ENCODE measurements at regions not wholly inside any gene's neighbourhood (a gene's known extent, or its start where the extent isn't known, plus 50 kb on each side); places are given as distances from the start of the nearest gene placed in this dataset.

DNA sequence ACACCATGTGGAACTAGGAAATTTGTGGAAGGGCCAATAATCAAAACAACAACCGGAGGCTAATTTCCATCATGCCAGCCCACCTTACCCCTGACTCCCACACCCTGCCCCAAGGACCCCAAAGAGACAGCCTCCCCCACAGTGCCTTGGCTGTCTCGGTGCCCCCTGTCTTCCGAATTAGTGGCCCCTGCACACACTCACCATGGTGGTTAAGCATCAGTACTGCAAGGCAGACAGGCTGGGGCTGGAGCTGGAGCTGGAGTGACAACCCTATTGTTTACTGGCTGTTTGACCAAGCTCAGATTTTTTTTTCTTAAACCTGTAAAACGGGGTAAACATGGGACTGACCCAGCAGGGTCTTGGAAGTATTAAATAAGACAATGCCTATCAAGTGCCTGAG lies 238.0 kb downstream of the TFAP2C start:
- no TSS peak for BruUV-seq (replicated peaks)
- ATAC-seq (no peak; the same call in 1 of the 2 replicates), DNase-seq (ENCODE audit: low read depth, low spot score) (no peak)
- Histone ChIP-seq H3K4me3 (replicated peaks in 1 of 2; ENCODE audit: low read depth in 1 of 2, low read length in 2 of 2) (no peak overlapping the region), H3K27ac (ENCODE audit: low read depth, low read length) (no peak overlapping the region), H2AFZ (ENCODE audit: low read depth, low read length, poor library complexity, severe bottlenecking) (no peak overlapping the region), H4K20me1 (ENCODE audit: insufficient read depth) (no peaks in the 10 kb centered on the region), H3K9me2 (ENCODE audit: insufficient read depth) (no peaks in the 10 kb centered on the region), H3K4me1 (ENCODE audit: control insufficient read depth in 1 of 2, insufficient read depth in 2 of 2, low read length in 2 of 2) (no peaks in the 10 kb centered on the region), H3K9ac (ENCODE audit: low read length) (no peak overlapping the region), H3K36me3 (ENCODE audit: control insufficient read depth in 1 of 2, insufficient read depth in 2 of 2, low read length in 2 of 2) (no peaks in the 10 kb centered on the region), H3K27me3 (ENCODE audit: insufficient read depth, low read length) (peaks cover 10% of the 10 kb centered on the region), H3K4me2 (ENCODE audit: low read length) (no peak overlapping the region), H3K79me2 (ENCODE audit: insufficient read depth, low read length) (no peaks in the 10 kb centered on the region), H3K9me3 (ENCODE audit: control insufficient read depth in 1 of 2, insufficient read depth in 1 of 2, low read depth in 1 of 2, low read length in 2 of 2) (no peaks in the 10 kb centered on the region)
- CTCF ChIA-PET, result no interaction called here
- intact Hi-C loops (cut with micrococcal nuclease), result no loop called here
- TF ChIP-seq POLR2A (IDR thresholded peaks at IDR 0.05; ENCODE audit: borderline replicate concordance, extremely low read depth, insufficient read depth, insufficient read length) (no peak), JUND (IDR thresholded peaks at IDR 0.05) (no peak), ZFX (IDR thresholded peaks at IDR 0.05) (no peak), CEBPB (IDR thresholded peaks at IDR 0.05; ENCODE audit: low read depth) (no peak), RAD21 (IDR thresholded peaks at IDR 0.05; ENCODE audit: low read depth) (no peak), CBX3 (IDR thresholded peaks at IDR 0.05; ENCODE audit: low read depth) (no peak), SRF (IDR thresholded peaks at IDR 0.05; ENCODE audit: low read depth) (no peak), EGR1 (IDR thresholded peaks at IDR 0.05; ENCODE audit: low read depth) (no peak), REST (IDR thresholded peaks at IDR 0.05; ENCODE audit: low read depth) (no peak)
- RAD21 ChIA-PET (ENCODE audit: low non-redundant PET in 1 of 2, low total read pairs in 2 of 2, uncharacterized antibody in 2 of 2, unreplicated experiment in 2 of 2), result no interaction called here
- POLR2A ChIA-PET, result no interaction called here

GRCh38 chr20:56868746-56869145 lies 239.6 kb downstream of the TFAP2C start:
- Histone ChIP-seq H3K9me3 (ENCODE audit: control insufficient read depth in 1 of 2, insufficient read depth in 1 of 2, low read depth in 1 of 2, low read length in 2 of 2) (no peaks in the 10 kb centered on the region), H3K4me3 (replicated peaks in 1 of 2; ENCODE audit: low read depth in 1 of 2, low read length in 2 of 2) (no peak overlapping the region), H3K79me2 (ENCODE audit: insufficient read depth, low read length) (no peaks in the 10 kb centered on the region), H3K27me3 (ENCODE audit: insufficient read depth, low read length) (no peaks in the 10 kb centered on the region; the same call in 1 of the 2 replicates), H4K20me1 (ENCODE audit: insufficient read depth) (no peaks in the 10 kb centered on the region), H2AFZ (ENCODE audit: low read depth, low read length, poor library complexity, severe bottlenecking) (no peak overlapping the region), H3K4me1 (ENCODE audit: control insufficient read depth in 1 of 2, insufficient read depth in 2 of 2, low read length in 2 of 2) (no peaks in the 10 kb centered on the region), H3K9me2 (ENCODE audit: insufficient read depth) (no peaks in the 10 kb centered on the region), H3K27ac (ENCODE audit: low read depth, low read length) (no peak overlapping the region), H3K36me3 (ENCODE audit: control insufficient read depth in 1 of 2, insufficient read depth in 2 of 2, low read length in 2 of 2) (no peaks in the 10 kb centered on the region), H3K9ac (ENCODE audit: low read length) (no peak overlapping the region), H3K4me2 (ENCODE audit: low read length) (no peak overlapping the region)
- ChIA-PET RAD21 (ENCODE audit: low non-redundant PET in 1 of 2, low total read pairs in 2 of 2, uncharacterized antibody in 2 of 2, unreplicated experiment in 2 of 2) (no interaction called here), POLR2A (no interaction called here), CTCF (no interaction called here)
- BruUV-seq (replicated peaks), result no TSS peak
- no peak for ATAC-seq
- no peak for TF ChIP-seq JUND (IDR thresholded peaks at IDR 0.05)
- TF ChIP-seq SP1 (IDR thresholded peaks at IDR 0.05; ENCODE audit: low read depth), result no peak
- TF ChIP-seq, protein P1, sequence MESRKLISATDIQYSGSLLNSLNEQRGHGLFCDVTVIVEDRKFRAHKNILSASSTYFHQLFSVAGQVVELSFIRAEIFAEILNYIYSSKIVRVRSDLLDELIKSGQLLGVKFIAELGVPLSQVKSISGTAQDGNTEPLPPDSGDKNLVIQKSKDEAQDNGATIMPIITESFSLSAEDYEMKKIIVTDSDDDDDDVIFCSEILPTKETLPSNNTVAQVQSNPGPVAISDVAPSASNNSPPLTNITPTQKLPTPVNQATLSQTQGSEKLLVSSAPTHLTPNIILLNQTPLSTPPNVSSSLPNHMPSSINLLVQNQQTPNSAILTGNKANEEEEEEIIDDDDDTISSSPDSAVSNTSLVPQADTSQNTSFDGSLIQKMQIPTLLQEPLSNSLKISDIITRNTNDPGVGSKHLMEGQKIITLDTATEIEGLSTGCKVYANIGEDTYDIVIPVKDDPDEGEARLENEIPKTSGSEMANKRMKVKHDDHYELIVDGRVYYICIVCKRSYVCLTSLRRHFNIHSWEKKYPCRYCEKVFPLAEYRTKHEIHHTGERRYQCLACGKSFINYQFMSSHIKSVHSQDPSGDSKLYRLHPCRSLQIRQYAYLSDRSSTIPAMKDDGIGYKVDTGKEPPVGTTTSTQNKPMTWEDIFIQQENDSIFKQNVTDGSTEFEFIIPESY (IDR thresholded peaks at IDR 0.05; ENCODE audit: extremely low read depth, insufficient replicate concordance, low read length), result no peak
- TF ChIP-seq SIN3A (IDR thresholded peaks at IDR 0.05; ENCODE audit: low read depth), result no peak
- TF ChIP-seq SRF (IDR thresholded peaks at IDR 0.05; ENCODE audit: low read depth), result no peak
- TF ChIP-seq ZFX (IDR thresholded peaks at IDR 0.05), result no peak
- TF ChIP-seq YY1 (IDR thresholded peaks at IDR 0.05; ENCODE audit: extremely low read depth, insufficient replicate concordance, low read depth, low read length), result no peak
- no peak for TF ChIP-seq RAD21 (IDR thresholded peaks at IDR 0.05; ENCODE audit: low read depth)
- no peak for TF ChIP-seq ELF1 (IDR thresholded peaks at IDR 0.05; ENCODE audit: borderline replicate concordance, low read depth)
- no peak for TF ChIP-seq CBX3 (IDR thresholded peaks at IDR 0.05; ENCODE audit: low read depth)
- no peak for TF ChIP-seq POLR2AphosphoS5 (IDR thresholded peaks at IDR 0.05; ENCODE audit: low read depth, low read length)
- DNase-seq (ENCODE audit: low read depth, low spot score), result no peak
- intact Hi-C loops (cut with micrococcal nuclease), result no loop called here
